ENCODE measurements at regions not wholly inside any gene's neighbourhood (a gene's known extent, or its start where the extent isn't known, plus 50 kb on each side); places are given as distances from the start of the nearest gene placed in this dataset.

GRCh38 chr3:167895178-167895577 lies 159.7 kb downstream of the SERPINI1 start:
- DNase-seq (ENCODE audit: low spot score), result no peak

- DNase-seq (ENCODE audit: low spot score), result no peak
These were observed 156.7 kb downstream of the SERPINI1 start for GRCh38 chr3:167892205-167892604.

- no peak for DNase-seq (ENCODE audit: low spot score)
These were observed 151.6 kb downstream of the SERPINI1 start for GRCh38 chr3:167887096-167887495.

- DNase-seq (ENCODE audit: low spot score), result no peak
These were observed 151.2 kb downstream of the SERPINI1 start for GRCh38 chr3:167886690-167887089.

- no peak for DNase-seq (ENCODE audit: low spot score)
These were observed 149.8 kb downstream of the SERPINI1 start for GRCh38 chr3:167885277-167885676.

DNA sequence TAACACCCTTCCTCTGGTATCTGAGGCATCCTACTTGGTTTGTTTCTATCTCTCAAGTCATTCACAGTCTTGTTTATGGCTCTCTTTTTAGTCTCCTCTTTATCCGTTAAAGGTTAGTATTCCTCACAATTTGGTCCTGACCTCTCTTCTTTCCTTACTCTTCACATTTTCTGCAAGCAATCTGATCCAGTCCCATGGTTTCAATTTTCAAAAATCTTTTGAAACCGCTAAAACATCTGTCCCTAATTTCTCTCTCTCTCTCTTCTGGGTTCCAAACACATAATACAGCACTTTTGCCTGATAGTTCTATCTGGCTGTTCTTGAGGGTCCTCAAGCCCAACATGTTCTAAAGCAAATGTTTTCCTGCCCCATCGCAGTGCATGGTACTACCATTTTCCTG lies 149.0 kb downstream of the SERPINI1 start:
- no peak for DNase-seq (ENCODE audit: low spot score)

- no peak for DNase-seq (ENCODE audit: low spot score)
These were observed 147.9 kb downstream of the SERPINI1 start for GRCh38 chr3:167883452-167883851.

GRCh38 chr3:167882057-167882667 lies 146.6 kb downstream of the SERPINI1 start:
- peak; percentile 16 for DNase-seq (ENCODE audit: low spot score)

DNA sequence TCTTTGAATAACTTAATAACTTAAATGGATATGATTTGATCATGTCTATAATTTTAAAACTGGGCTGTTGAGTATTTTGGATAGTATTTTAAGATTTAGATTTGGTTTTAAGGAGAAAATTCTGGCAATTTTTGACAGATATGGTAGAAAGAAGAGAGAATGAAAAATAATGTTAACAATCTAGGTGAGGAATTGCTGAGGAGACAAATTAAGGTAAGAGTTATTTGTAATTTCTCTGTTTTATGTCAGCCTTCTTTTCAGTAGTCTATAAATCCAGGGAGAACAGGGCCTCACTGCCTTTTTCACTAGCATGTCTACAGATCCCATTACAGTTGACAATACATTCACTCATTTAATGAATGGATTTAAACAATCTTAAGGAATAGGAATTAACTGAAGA lies 144.7 kb downstream of the SERPINI1 start:
- no peak for DNase-seq (ENCODE audit: low spot score)

- DNase-seq (ENCODE audit: low spot score), result no peak
These were observed 141.2 kb downstream of the SERPINI1 start for GRCh38 chr3:167876620-167877281.

All from CD4-positive, alpha-beta T cell treated with Interleukin-15 for 4 hours (primary cell).